Heart left ventricle (tissue), 16 donors: ENCODE measurements at regions not wholly inside any gene's neighbourhood (a gene's known extent, or its start where the extent isn't known, plus 50 kb on each side); places are given as distances from the start of the nearest gene placed in this dataset.

ENCODE experiments used
- ATAC-seq, 4 donors: fragments of 200-7000 bp; cut with Tn5 transposase; one replicate each; pipeline ENCODE4 v1.9.1; 2020 to 2022; ENCODE audit warnings: moderate library complexity in 4 of 4, mild to moderate bottlenecking in 3 of 4, moderate number of reproducible peaks in 1 of 4
- DNase-seq, 5 donors: peaks; one replicate each; pipeline ENCODE4 v3.0.0-alpha.2; 2020
- H3K27ac ChIP-seq, 12 donors: fragments of 200-600 bp; sonication (generic) in 4 of 12; one replicate each; pipeline versions ENCODE4 v1.5.0 to v1.8.0; 2016 to 2022; ENCODE audit warnings: mild to moderate bottlenecking in 2 of 12
- H3K27me3 ChIP-seq, 9 donors: fragments of 200-600 bp; sonication (generic) in 2 of 9; one replicate each; pipeline versions ENCODE4 v1.5.1 to v1.8.0; 2016 to 2022; ENCODE audit warnings: mild to moderate bottlenecking in 3 of 9
- H3K36me3 ChIP-seq, 9 donors: fragments of 200-600 bp; sonication (generic) in 2 of 9; one replicate each; pipeline versions ENCODE4 v1.5.0 to v1.8.0; 2018 to 2022; ENCODE audit warnings: mild to moderate bottlenecking in 2 of 9
- H3K4me1 ChIP-seq, 12 donors: fragments of 200-600 bp; sonication (generic) in 4 of 12; one replicate each; pipeline versions ENCODE4 v1.5.0 to v1.8.0; 2016 to 2022; ENCODE audit warnings: mild to moderate bottlenecking in 3 of 12
- H3K4me3 ChIP-seq, 12 donors: fragments of 200-600 bp; sonication (generic) in 4 of 12; one replicate each; pipeline versions ENCODE4 v1.5.0 to v1.8.0; 2017 to 2022; ENCODE audit warnings: mild to moderate bottlenecking in 9 of 12, moderate library complexity in 4 of 12
- H3K9me3 ChIP-seq, 12 donors: fragments of 200-600 bp; sonication (generic) in 4 of 12; one replicate each; pipeline versions ENCODE4 v1.5.0 to v1.8.0; 2016 to 2022; ENCODE audit warnings: mild to moderate bottlenecking in 1 of 12
- CTCF ChIP-seq, 12 donors: fragments of 200-600 bp; sonication (generic) in 4 of 12; IDR thresholded peaks; one replicate each; pipeline versions ENCODE4 v1.5.0 to v1.8.0; 2018 to 2022; ENCODE audit warnings: antibody characterized with exemption in 12 of 12, mild to moderate bottlenecking in 5 of 12
- POLR2A ChIP-seq, 2 donors: fragments of 450-650 bp; IDR thresholded peaks; one replicate each; pipeline ENCODE4 v1.6.1; 2017; ENCODE audit warnings: antibody characterized with exemption in 2 of 2, mild to moderate bottlenecking in 2 of 2, moderate library complexity in 2 of 2
- WGBS, 4 donors: extraction: QIAGEN DNeasy Blood & Tissue Kit in 2 of 4; methylation state at CpG; one replicate each; pipeline versions ENCODE4 v1.1.5 to v1.1.7; 2013 to 2018; 5-methylcytosine and 5-hydroxymethylcytosine counted together
- intact Hi-C, 10 donors: fragments of 100-400 bp; cut with DNase I; formaldehyde crosslinking; loops; one replicate each; pipeline versions ENCODE4 v1.11.1 to v1.14.2; 2022
- donor health status: ischemic (EF 13 %, LVEDD 7.1; RV severe dilation, severe dysfunction).
- donor health status: healthy with polysubstance abuse.
- donor health status: DM: no; HTN: yes; CAD: no.
- donor health status: DM: no; HTN: no; CAD: no.
- donor health status: ischemic (EF 25% LVEDD 6.9; RV normal size, moderate dysfunction).
- donor health status: ischemic (EF 25% LVEDD 5.7; RV mildly dilated, moderate dysfunction).
- donor health status: healthy.
- donor health status: DM: yes; HTN: yes; CAD: no.
- donor health status: ischemic (EF 35%, LVEDD 5.7; RV mildly dilated, moderate dysfunction).
- donor health status: nonischemic (EF 11% LVEDD 7.7; RV severe dilation, severe dysfunction).
- donor health status: DM: yes; HTN: yes; CAD: no.
- donor health status: PGD.
- donor health status: ischemic (EF 29% LVEDD 5.4; RV normal size, mild dysfunction).
- donor health status: nonischemic (EF 23%, LVEDD 6.1; RV moderate dilation, normal function).

GRCh38 chr7:153185936-153186335 is 426.4 kb downstream of the ACTR3B start:
- no peak overlapping the region for H3K4me3 ChIP-seq
- no peaks in the 10 kb centered on the region for H3K9me3 ChIP-seq
- no peaks in the 10 kb centered on the region for H3K36me3 ChIP-seq
- H3K27me3 ChIP-seq = no peaks in the 10 kb centered on the region
- TF ChIP-seq CTCF (IDR thresholded peaks at IDR 0.05) (no peak), POLR2A (IDR thresholded peaks at IDR 0.05) (no peak)
- H3K4me1 ChIP-seq = no peaks in the 10 kb centered on the region
- intact Hi-C loops = no loop called here
- ATAC-seq (no peak), DNase-seq (no peak)
- H3K27ac ChIP-seq = no peak overlapping the region

GRCh38 chr7:153188161-153188560 is 428.6 kb downstream of the ACTR3B start:
- no peak for TF ChIP-seq POLR2A (IDR thresholded peaks at IDR 0.05)
- no peak for TF ChIP-seq CTCF (IDR thresholded peaks at IDR 0.05)
- intact Hi-C loops = no loop called here
- DNase-seq = no peak
- Histone ChIP-seq H3K4me3 (no peak overlapping the region), H3K27me3 (peaks cover 0 to 3% (median 0%) of the 10 kb centered on the region in 9 donors), H3K9me3 (no peaks in the 10 kb centered on the region), H3K4me1 (no peaks in the 10 kb centered on the region), H3K36me3 (no peaks in the 10 kb centered on the region), H3K27ac (no peak overlapping the region)
- no peak for ATAC-seq
- 42 to 53% (median 48%) methylated on average over 3 of the region's 3 CpGs for WGBS, 4 donors

- Histone ChIP-seq H3K27me3 (peaks cover 0 to 3% (median 0%) of the 10 kb centered on the region in 9 donors), H3K4me3 (no peak overlapping the region), H3K4me1 (no peaks in the 10 kb centered on the region), H3K36me3 (no peaks in the 10 kb centered on the region), H3K27ac (no peak overlapping the region), H3K9me3 (no peaks in the 10 kb centered on the region)
- ATAC-seq (no peak), DNase-seq (no peak)
- 79 to 89% (median 85%) methylated on average over 3 of the region's 3 CpGs for WGBS, 4 donors
- TF ChIP-seq POLR2A (IDR thresholded peaks at IDR 0.05) = no peak
- TF ChIP-seq CTCF (IDR thresholded peaks at IDR 0.05) = no peak
- intact Hi-C loops = no loop called here
Measured at GRCh38 chr7:153188630-153189029, 429.1 kb downstream of the ACTR3B start.

- H3K27ac ChIP-seq = no peak overlapping the region
- TF ChIP-seq POLR2A (IDR thresholded peaks at IDR 0.05) (no peak), CTCF (IDR thresholded peaks at IDR 0.05) (no peak)
- WGBS, 4 donors = 37 to 57% (median 51%) methylated on average over 3 of the region's 3 CpGs
- ATAC-seq (no peak), DNase-seq (no peak)
- no peaks in the 10 kb centered on the region for H3K36me3 ChIP-seq
- intact Hi-C loops = loop anchor here in 3 of 10 donors (5.0 to 10.0 kb wide), 4 partner anchors 56 to 644 kb away; no protein-coding TSS in a partner anchor
- H3K4me3 ChIP-seq = no peak overlapping the region
- H3K4me1 ChIP-seq = no peaks in the 10 kb centered on the region
- peaks cover 0 to 3% (median 0%) of the 10 kb centered on the region in 9 donors for H3K27me3 ChIP-seq
- H3K9me3 ChIP-seq = no peaks in the 10 kb centered on the region
Measured at GRCh38 chr7:153190452-153190851, 430.9 kb downstream of the ACTR3B start.
